ENCODE measurements at regions not wholly inside any gene's neighbourhood (a gene's known extent, or its start where the extent isn't known, plus 50 kb on each side); places are given as distances from the start of the nearest gene placed in this dataset.

- no peak for TF ChIP-seq SP1 (CRISPR knock-in tag; conservative IDR thresholded peaks at IDR 0.05)
- TF ChIP-seq, protein P1, sequence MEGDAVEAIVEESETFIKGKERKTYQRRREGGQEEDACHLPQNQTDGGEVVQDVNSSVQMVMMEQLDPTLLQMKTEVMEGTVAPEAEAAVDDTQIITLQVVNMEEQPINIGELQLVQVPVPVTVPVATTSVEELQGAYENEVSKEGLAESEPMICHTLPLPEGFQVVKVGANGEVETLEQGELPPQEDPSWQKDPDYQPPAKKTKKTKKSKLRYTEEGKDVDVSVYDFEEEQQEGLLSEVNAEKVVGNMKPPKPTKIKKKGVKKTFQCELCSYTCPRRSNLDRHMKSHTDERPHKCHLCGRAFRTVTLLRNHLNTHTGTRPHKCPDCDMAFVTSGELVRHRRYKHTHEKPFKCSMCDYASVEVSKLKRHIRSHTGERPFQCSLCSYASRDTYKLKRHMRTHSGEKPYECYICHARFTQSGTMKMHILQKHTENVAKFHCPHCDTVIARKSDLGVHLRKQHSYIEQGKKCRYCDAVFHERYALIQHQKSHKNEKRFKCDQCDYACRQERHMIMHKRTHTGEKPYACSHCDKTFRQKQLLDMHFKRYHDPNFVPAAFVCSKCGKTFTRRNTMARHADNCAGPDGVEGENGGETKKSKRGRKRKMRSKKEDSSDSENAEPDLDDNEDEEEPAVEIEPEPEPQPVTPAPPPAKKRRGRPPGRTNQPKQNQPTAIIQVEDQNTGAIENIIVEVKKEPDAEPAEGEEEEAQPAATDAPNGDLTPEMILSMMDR (IDR thresholded peaks at IDR 0.05): no peak
- TF ChIP-seq, protein P2, sequence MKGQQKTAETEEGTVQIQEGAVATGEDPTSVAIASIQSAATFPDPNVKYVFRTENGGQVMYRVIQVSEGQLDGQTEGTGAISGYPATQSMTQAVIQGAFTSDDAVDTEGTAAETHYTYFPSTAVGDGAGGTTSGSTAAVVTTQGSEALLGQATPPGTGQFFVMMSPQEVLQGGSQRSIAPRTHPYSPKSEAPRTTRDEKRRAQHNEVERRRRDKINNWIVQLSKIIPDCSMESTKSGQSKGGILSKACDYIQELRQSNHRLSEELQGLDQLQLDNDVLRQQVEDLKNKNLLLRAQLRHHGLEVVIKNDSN (CRISPR knock-in tag; IDR thresholded peaks at IDR 0.05): no peak
- no peak for TF ChIP-seq TEAD4 (CRISPR knock-in tag; IDR thresholded peaks at IDR 0.05)
- no peak for TF ChIP-seq CREM (CRISPR knock-in tag; IDR thresholded peaks at IDR 0.05)
- TF ChIP-seq, protein P3, sequence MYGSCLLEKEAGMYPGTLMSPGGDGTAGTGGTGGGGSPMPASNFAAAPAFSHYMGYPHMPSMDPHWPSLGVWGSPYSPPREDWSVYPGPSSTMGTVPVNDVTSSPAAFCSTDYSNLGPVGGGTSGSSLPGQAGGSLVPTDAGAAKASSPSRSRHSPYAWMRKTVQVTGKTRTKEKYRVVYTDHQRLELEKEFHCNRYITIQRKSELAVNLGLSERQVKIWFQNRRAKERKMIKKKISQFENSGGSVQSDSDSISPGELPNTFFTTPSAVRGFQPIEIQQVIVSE (CRISPR knock-in tag; IDR thresholded peaks at IDR 0.05; ENCODE audit: borderline replicate concordance): no peak
- TF ChIP-seq, protein P4, sequence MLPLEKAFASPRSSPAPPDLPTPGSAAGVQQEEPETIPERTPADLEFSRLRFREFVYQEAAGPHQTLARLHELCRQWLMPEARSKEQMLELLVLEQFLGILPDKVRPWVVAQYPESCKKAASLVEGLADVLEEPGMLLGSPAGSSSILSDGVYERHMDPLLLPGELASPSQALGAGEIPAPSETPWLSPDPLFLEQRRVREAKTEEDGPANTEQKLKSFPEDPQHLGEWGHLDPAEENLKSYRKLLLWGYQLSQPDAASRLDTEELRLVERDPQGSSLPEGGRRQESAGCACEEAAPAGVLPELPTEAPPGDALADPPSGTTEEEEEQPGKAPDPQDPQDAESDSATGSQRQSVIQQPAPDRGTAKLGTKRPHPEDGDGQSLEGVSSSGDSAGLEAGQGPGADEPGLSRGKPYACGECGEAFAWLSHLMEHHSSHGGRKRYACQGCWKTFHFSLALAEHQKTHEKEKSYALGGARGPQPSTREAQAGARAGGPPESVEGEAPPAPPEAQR (CRISPR knock-in tag; IDR thresholded peaks at IDR 0.05): no peak
- TF ChIP-seq, protein P5, sequence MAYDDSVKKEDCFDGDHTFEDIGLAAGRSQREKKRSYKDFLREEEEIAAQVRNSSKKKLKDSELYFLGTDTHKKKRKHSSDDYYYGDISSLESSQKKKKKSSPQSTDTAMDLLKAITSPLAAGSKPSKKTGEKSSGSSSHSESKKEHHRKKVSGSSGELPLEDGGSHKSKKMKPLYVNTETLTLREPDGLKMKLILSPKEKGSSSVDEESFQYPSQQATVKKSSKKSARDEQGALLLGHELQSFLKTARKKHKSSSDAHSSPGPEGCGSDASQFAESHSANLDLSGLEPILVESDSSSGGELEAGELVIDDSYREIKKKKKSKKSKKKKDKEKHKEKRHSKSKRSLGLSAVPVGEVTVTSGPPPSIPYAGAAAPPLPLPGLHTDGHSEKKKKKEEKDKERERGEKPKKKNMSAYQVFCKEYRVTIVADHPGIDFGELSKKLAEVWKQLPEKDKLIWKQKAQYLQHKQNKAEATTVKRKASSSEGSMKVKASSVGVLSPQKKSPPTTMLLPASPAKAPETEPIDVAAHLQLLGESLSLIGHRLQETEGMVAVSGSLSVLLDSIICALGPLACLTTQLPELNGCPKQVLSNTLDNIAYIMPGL (CRISPR knock-in tag; IDR thresholded peaks at IDR 0.05): no peak
- TF ChIP-seq, protein P6, sequence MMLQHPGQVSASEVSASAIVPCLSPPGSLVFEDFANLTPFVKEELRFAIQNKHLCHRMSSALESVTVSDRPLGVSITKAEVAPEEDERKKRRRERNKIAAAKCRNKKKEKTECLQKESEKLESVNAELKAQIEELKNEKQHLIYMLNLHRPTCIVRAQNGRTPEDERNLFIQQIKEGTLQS (CRISPR knock-in tag; conservative IDR thresholded peaks at IDR 0.05): no peak
- no peak for TF ChIP-seq SMAD3 (CRISPR knock-in tag; IDR thresholded peaks at IDR 0.05; ENCODE audit: borderline replicate concordance)
- TF ChIP-seq ZNF423 (CRISPR knock-in tag; IDR thresholded peaks at IDR 0.05): no peak
Measured at GRCh38 chr2:204061241-204061640, 124.7 kb downstream of the ICOS start.
